DOHH2 (cell line): ENCODE measurements at regions not wholly inside any gene's neighbourhood (a gene's known extent, or its start where the extent isn't known, plus 50 kb on each side); places are given as distances from the start of the nearest gene placed in this dataset.

ENCODE experiments used
- EZH2phosphoT487 ChIP-seq: fragments of 200-600 bp; sonication (generic); IDR thresholded peaks from 2 replicates; pipeline ENCODE4 v1.6.1; 2017; ENCODE audit warnings: borderline replicate concordance, mild to moderate bottlenecking, antibody characterized with exemption, low read length, moderate library complexity, mixed read lengths
- TF ChIP-seq, protein P1 (sequence below): fragments of 200-600 bp; sonication (generic); IDR thresholded peaks from one replicate; pipeline ENCODE4 v1.5.1; 2014; ENCODE audit warnings: antibody characterized with exemption, mild to moderate bottlenecking, low read depth, low read length; ENCODE audit not compliant: poor library complexity, severe bottlenecking

- TF ChIP-seq EZH2phosphoT487 = no peak
- TF ChIP-seq, protein P1, sequence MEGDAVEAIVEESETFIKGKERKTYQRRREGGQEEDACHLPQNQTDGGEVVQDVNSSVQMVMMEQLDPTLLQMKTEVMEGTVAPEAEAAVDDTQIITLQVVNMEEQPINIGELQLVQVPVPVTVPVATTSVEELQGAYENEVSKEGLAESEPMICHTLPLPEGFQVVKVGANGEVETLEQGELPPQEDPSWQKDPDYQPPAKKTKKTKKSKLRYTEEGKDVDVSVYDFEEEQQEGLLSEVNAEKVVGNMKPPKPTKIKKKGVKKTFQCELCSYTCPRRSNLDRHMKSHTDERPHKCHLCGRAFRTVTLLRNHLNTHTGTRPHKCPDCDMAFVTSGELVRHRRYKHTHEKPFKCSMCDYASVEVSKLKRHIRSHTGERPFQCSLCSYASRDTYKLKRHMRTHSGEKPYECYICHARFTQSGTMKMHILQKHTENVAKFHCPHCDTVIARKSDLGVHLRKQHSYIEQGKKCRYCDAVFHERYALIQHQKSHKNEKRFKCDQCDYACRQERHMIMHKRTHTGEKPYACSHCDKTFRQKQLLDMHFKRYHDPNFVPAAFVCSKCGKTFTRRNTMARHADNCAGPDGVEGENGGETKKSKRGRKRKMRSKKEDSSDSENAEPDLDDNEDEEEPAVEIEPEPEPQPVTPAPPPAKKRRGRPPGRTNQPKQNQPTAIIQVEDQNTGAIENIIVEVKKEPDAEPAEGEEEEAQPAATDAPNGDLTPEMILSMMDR = no peak
Measured at GRCh38 chr18:1751249-1751648, 820.1 kb downstream of the METTL4 start.
